HEK293 (cell line): ENCODE measurements at regions not wholly inside any gene's neighbourhood (a gene's known extent, or its start where the extent isn't known, plus 50 kb on each side); places are given as distances from the start of the nearest gene placed in this dataset.

ENCODE experiments used
- CTCF ChIA-PET: fragments of 350-600 bp; formaldehyde crosslinking; extraction: SDS; loops from one replicate; lab custom pipeline; 2021; ENCODE audit warnings: antibody characterized with exemption; lab: Yijun Ruan, JAX
- POLR2A ChIA-PET: fragments of 300-600 bp; formaldehyde crosslinking; extraction: SDS; loops from one replicate; lab custom pipeline; 2020; ENCODE audit warnings: antibody characterized with exemption, inconsistent platforms; lab: Yijun Ruan, JAX
- H3K27ac ChIP-seq: fragments of 200-500 bp; sonication (Bioruptor generic); 2 replicates; pipeline ENCODE4 v1.5.1; 2014; ENCODE audit warnings: low read depth, low read length, control low read depth, inconsistent platforms; ENCODE audit errors: extremely low read depth
- H3K36me3 ChIP-seq, 2 experiments: fragments of 200-500 bp in 1 of 2; sonication (Bioruptor generic) in 1 of 2; 1 replicate in 1 of 2; 2 replicates in 1 of 2; pipeline ENCODE4 v1.5.1; 2014 to 2017; ENCODE audit warnings: inconsistent platforms in 2 of 2, low read length in 2 of 2; ENCODE audit not compliant: control insufficient read depth in 2 of 2, insufficient read depth in 1 of 2
- H3K4me1 ChIP-seq: fragments of 200-500 bp; sonication (Bioruptor generic); 2 replicates; pipeline ENCODE4 v1.5.1; 2014; ENCODE audit warnings: mild to moderate bottlenecking, low read length, inconsistent platforms; ENCODE audit not compliant: control insufficient read depth, insufficient read depth
- H3K4me3 ChIP-seq: 2 replicates; pipeline ENCODE4 v1.5.1; 2011; ENCODE audit warnings: low read depth, mild to moderate bottlenecking, control low read depth, low read length, moderate library complexity
- H3K9me3 ChIP-seq: fragments of 200-500 bp; sonication (Bioruptor generic); 2 replicates; pipeline ENCODE4 v1.5.1; 2014; ENCODE audit warnings: low read depth, low read length, inconsistent platforms; ENCODE audit not compliant: control insufficient read depth, insufficient read depth
- OVOL3 ChIP-seq: fragments of 450-650 bp; formaldehyde crosslinking; IDR thresholded peaks from 2 replicates; pipeline ENCODE4 v1.5.1; 2016; ENCODE audit warnings: missing biosample characterization, missing genetic modification characterization
- PBX3 ChIP-seq: sonication (generic); formaldehyde crosslinking; IDR thresholded peaks from 2 replicates; pipeline ENCODE4 v1.8.1; 2022; ENCODE audit warnings: mild to moderate bottlenecking, moderate library complexity, missing genetic modification reagents
- SCRT1 ChIP-seq: fragments of 450-650 bp; formaldehyde crosslinking; IDR thresholded peaks from 2 replicates; pipeline ENCODE4 v1.5.1; 2016; ENCODE audit warnings: missing biosample characterization, missing genetic modification characterization, borderline replicate concordance
- SP3 ChIP-seq: fragments of 450-650 bp; formaldehyde crosslinking; IDR thresholded peaks from 2 replicates; pipeline ENCODE4 v1.5.1; 2016; ENCODE audit warnings: missing biosample characterization, missing genetic modification characterization
- TRIM28 ChIP-seq: IDR thresholded peaks from 2 replicates; pipeline ENCODE4 v1.6.1; 2011; ENCODE audit warnings: low read length, control low read depth, borderline replicate concordance
- ZBTB6 ChIP-seq: fragments of 450-650 bp; formaldehyde crosslinking; IDR thresholded peaks from 2 replicates; pipeline ENCODE4 v1.5.1; 2017; ENCODE audit warnings: missing biosample characterization, missing genetic modification characterization
- ZNF280D ChIP-seq: fragments of 450-650 bp; formaldehyde crosslinking; IDR thresholded peaks from 2 replicates; pipeline ENCODE4 v1.5.1; 2016; ENCODE audit warnings: missing biosample characterization, missing genetic modification characterization
- ZNF398 ChIP-seq: fragments of 450-650 bp; formaldehyde crosslinking; IDR thresholded peaks from 2 replicates; pipeline ENCODE4 v1.5.1; 2017; ENCODE audit warnings: missing biosample characterization, missing genetic modification characterization
- ZNF404 ChIP-seq: fragments of 450-650 bp; formaldehyde crosslinking; IDR thresholded peaks from 2 replicates; pipeline ENCODE4 v1.5.1; 2017; ENCODE audit warnings: missing biosample characterization, missing genetic modification characterization
- ZNF518A ChIP-seq: fragments of 450-650 bp; formaldehyde crosslinking; conservative IDR thresholded peaks from 2 replicates; pipeline ENCODE4 v1.5.1; 2016; ENCODE audit warnings: low read depth, missing biosample characterization, missing genetic modification characterization
- ZNF529 ChIP-seq: fragments of 450-650 bp; formaldehyde crosslinking; IDR thresholded peaks from 2 replicates; pipeline ENCODE4 v1.5.1; 2017; ENCODE audit warnings: missing genetic modification characterization, missing biosample characterization; ENCODE audit not compliant: insufficient replicate concordance
- ZNF549 ChIP-seq: fragments of 450-650 bp; IDR thresholded peaks from 2 replicates; pipeline ENCODE4 v1.5.1; 2018; ENCODE audit warnings: missing biosample characterization, missing genetic modification characterization, mild to moderate bottlenecking, inconsistent platforms, moderate library complexity
- ZNF558 ChIP-seq: fragments of 450-650 bp; formaldehyde crosslinking; IDR thresholded peaks from 2 replicates; pipeline ENCODE4 v1.5.1; 2016; ENCODE audit warnings: missing biosample characterization, missing genetic modification characterization
- ZNF621 ChIP-seq: fragments of 450-650 bp; formaldehyde crosslinking; IDR thresholded peaks from 2 replicates; pipeline ENCODE4 v1.5.1; 2017; ENCODE audit warnings: missing biosample characterization, missing genetic modification characterization
- ZNF626 ChIP-seq: fragments of 450-650 bp; sonication (Bioruptor Pico); formaldehyde crosslinking; IDR thresholded peaks from 2 replicates; pipeline ENCODE4 v1.5.1; 2018; ENCODE audit warnings: missing biosample characterization, missing genetic modification characterization, inconsistent platforms
- ZNF677 ChIP-seq: fragments of 450-650 bp; IDR thresholded peaks from 2 replicates; pipeline ENCODE4 v1.5.0; 2018; ENCODE audit warnings: missing biosample characterization, mild to moderate bottlenecking, missing genetic modification characterization, moderate library complexity
- ZNF76 ChIP-seq: fragments of 450-650 bp; formaldehyde crosslinking; IDR thresholded peaks from 2 replicates; pipeline ENCODE4; 2016; ENCODE audit warnings: low read depth, missing biosample characterization, missing genetic modification characterization, borderline replicate concordance
- ZNF791 ChIP-seq: fragments of 450-650 bp; formaldehyde crosslinking; IDR thresholded peaks from 2 replicates; pipeline ENCODE4 v1.5.1; 2016; ENCODE audit warnings: missing biosample characterization, missing genetic modification characterization

- TF ChIP-seq ZNF518A (no peak), SCRT1 (tag by site-specific recombination) (no peak), OVOL3 (no peak), ZNF626 (tag by site-specific recombination) (no peak), ZNF76 (tag by site-specific recombination) (no peak), ZBTB6 (tag by site-specific recombination) (no peak), ZNF404 (tag by site-specific recombination) (no peak), TRIM28 (no peak), ZNF280D (tag by site-specific recombination) (no peak)
Observed at GRCh38 chr4:30808276-30808675, 88.1 kb downstream of the PCDH7 start (continued).

- Histone ChIP-seq H3K4me1 (no peaks in the 10 kb centered on the region), H3K36me3 (no peaks in the 10 kb centered on the region), H3K4me3 (no peak overlapping the region), H3K27ac (no peak overlapping the region), H3K9me3 (no peaks in the 10 kb centered on the region)
- CTCF ChIA-PET = no interaction called here
- TF ChIP-seq ZNF549 (no peak), ZNF558 (tag by site-specific recombination) (no peak), ZNF404 (tag by site-specific recombination) (no peak), ZNF398 (tag by site-specific recombination) (no peak), ZNF529 (no peak), ZNF677 (tag by site-specific recombination) (no peak), ZNF621 (tag by site-specific recombination) (no peak), PBX3 (CRISPR knock-in tag) (no peak), ZNF791 (tag by site-specific recombination) (no peak), SP3 (tag by site-specific recombination) (no peak)
- POLR2A ChIA-PET = no interaction called here
Observed at GRCh38 chr4:30811296-30811695, 91.1 kb downstream of the PCDH7 start.
